T follicular helper cell (primary cell): ENCODE measurements at regions not wholly inside any gene's neighbourhood (a gene's known extent, or its start where the extent isn't known, plus 50 kb on each side); places are given as distances from the start of the nearest gene placed in this dataset.

ENCODE experiments used
- DNase-seq: peaks from one replicate; pipeline ENCODE4 v3.0.0-alpha.2; 2020; ENCODE audit warnings: low read depth

GRCh38 chr1:96964761-96965160 is 243.2 kb downstream of the PTBP2 start:
- no peak for DNase-seq

GRCh38 chr1:96966536-96967138 is 245.1 kb downstream of the PTBP2 start:
- peak; percentile 58 for DNase-seq

- no peak for DNase-seq
Measured at GRCh38 chr1:96967311-96967710, 245.7 kb downstream of the PTBP2 start.

- DNase-seq = no peak
Measured at GRCh38 chr1:96968541-96968940, 247.0 kb downstream of the PTBP2 start.

- no peak for DNase-seq
Measured at GRCh38 chr1:96968983-96969382, 247.4 kb downstream of the PTBP2 start.

GRCh38 chr1:96969656-96970163 is 248.1 kb downstream of the PTBP2 start:
- DNase-seq = no peak

GRCh38 chr1:96971439-96971838 is 249.9 kb downstream of the PTBP2 start:
- no peak for DNase-seq

GRCh38 chr1:96971849-96972602 is 250.4 kb downstream of the PTBP2 start:
- DNase-seq = no peak

- DNase-seq = no peak
Measured at GRCh38 chr1:96973605-96974004, 252.0 kb downstream of the PTBP2 start.

GRCh38 chr1:96978444-96978843 is 256.9 kb downstream of the PTBP2 start:
- no peak for DNase-seq

GRCh38 chr1:96978901-96979300 is 257.3 kb downstream of the PTBP2 start:
- DNase-seq = no peak

GRCh38 chr1:96979304-96980268 is 258.0 kb downstream of the PTBP2 start:
- DNase-seq = no peak

- no peak for DNase-seq
Measured at GRCh38 chr1:96980448-96980847, 258.9 kb downstream of the PTBP2 start.

- DNase-seq = no peak
Measured at GRCh38 chr1:96981181-96981580, 259.6 kb downstream of the PTBP2 start.

- DNase-seq = no peak
Measured at GRCh38 chr1:96982118-96982517, 260.5 kb downstream of the PTBP2 start.

GRCh38 chr1:96983866-96984265 is 262.3 kb downstream of the PTBP2 start:
- no peak for DNase-seq

- no peak for DNase-seq
Measured at GRCh38 chr1:96987186-96987703, 265.7 kb downstream of the PTBP2 start.

GRCh38 chr1:96989302-96989701 is 267.7 kb downstream of the PTBP2 start:
- DNase-seq = no peak

- DNase-seq = no peak
Measured at GRCh38 chr1:96990136-96990535, 268.6 kb downstream of the PTBP2 start.

GRCh38 chr1:96991261-96991660 is 269.7 kb downstream of the PTBP2 start:
- DNase-seq = no peak

- DNase-seq = no peak
Measured at GRCh38 chr1:96992871-96993270, 271.3 kb downstream of the PTBP2 start.

GRCh38 chr1:96995351-96995750 is 273.8 kb downstream of the PTBP2 start:
- no peak for DNase-seq
